ENCODE measurements at regions not wholly inside any gene's neighbourhood (a gene's known extent, or its start where the extent isn't known, plus 50 kb on each side); places are given as distances from the start of the nearest gene placed in this dataset.
"Not testable (repeated sequence)": the region's sequence is repeated elsewhere in the genome, so short reads cannot be mapped to it uniquely, and the experiment has no call there.

- H3K27me3 Mint-ChIP-seq; H3K9me3 Mint-ChIP-seq; H3K36me3 Mint-ChIP-seq (ENCODE audit: low read depth); H3K4me3 Mint-ChIP-seq; H3K27ac Mint-ChIP-seq: not testable (repeated sequence)
- H3K4me1 Mint-ChIP-seq (ENCODE audit: low read depth), result peaks cover 27% of the 10 kb centered on the region
Observed at GRCh38 chr10:5292970-5293369, 71.8 kb upstream of the UCN3 start.

DNA sequence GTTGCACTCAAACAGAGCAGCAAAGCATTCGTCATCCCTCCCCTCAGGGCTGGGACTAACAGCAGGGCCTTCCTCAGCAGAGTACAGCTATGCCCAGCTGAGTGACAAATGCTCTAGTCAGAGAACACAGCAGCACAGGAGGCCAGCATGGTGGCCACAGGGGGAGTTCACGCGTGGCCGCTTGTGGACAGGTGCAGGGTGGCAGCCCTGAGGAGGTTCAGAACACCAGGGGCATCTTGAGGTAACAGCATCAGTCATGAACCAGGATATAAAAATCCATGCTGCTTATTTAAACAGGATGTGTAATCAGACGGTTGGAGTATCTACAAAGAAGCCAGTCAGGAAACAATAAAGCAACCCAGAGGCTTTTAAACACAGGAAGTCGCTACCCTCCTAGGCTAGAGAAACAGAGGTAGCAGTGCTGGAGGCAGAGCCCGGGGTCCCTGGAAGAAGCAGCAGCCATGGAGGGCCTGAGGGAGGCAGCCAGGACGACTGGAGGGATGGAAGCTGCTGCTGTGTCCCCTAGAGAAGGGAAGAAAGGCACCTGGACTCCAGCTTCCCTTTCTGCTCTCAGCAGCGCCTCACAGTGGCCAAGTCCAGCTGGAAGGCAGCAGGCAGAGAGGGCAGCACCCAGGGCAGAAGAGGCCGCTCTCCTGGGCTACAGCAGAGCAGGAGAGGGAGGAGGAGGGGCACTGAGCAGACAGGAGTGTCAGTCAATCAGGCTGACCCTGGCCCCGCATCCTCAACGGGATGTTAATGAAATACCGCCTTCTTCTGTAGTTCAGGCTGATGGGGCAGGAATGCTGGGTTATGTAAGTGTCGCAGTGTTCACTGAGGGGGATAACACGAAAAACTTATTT is 70.8 kb upstream of the UCN3 start:
- no peaks in the 10 kb centered on the region for H3K36me3 Mint-ChIP-seq (ENCODE audit: low read depth)
- H3K27ac Mint-ChIP-seq, result no peak overlapping the region
- no peaks in the 10 kb centered on the region for H3K27me3 Mint-ChIP-seq
- no peak overlapping the region for H3K4me3 Mint-ChIP-seq
- H3K9me3 Mint-ChIP-seq, result no peaks in the 10 kb centered on the region
- H3K4me1 Mint-ChIP-seq (ENCODE audit: low read depth), result peaks cover 30% of the 10 kb centered on the region

- Mint-ChIP-seq H3K9me3 (no peaks in the 10 kb centered on the region), H3K36me3 (ENCODE audit: low read depth) (no peaks in the 10 kb centered on the region), H3K4me1 (ENCODE audit: low read depth) (peaks cover 20% of the 10 kb centered on the region), H3K27ac (peak overlapping the region; percentile 79), H3K4me3 (peak overlapping the region; percentile 18), H3K27me3 (peaks cover 3% of the 10 kb centered on the region)
Observed at GRCh38 chr10:5297466-5297865, 67.3 kb upstream of the UCN3 start.

DNA sequence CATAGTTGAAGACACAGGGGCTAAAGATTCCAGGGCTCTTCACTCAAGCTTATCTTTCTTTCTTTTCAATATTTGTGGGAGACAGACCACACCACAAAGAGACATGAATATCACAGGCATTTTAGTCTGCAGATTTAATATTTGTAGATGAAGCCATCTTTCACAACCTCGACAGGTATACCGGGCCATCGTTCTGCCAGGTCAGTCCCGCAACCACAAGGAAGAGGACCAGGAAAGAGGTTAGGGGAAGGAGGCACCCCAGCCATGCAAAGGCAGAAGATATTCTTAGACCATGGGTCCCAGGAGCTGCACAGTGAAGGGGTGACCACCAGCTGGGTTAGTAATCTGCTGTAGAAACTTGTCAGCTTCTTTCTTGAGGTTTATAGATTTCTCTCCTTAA is 66.8 kb upstream of the UCN3 start:
- Mint-ChIP-seq H3K9me3 (no peaks in the 10 kb centered on the region), H3K27ac (no peak overlapping the region), H3K4me1 (ENCODE audit: low read depth) (peaks cover 18% of the 10 kb centered on the region), H3K27me3 (peaks cover 3% of the 10 kb centered on the region), H3K4me3 (no peak overlapping the region), H3K36me3 (ENCODE audit: low read depth) (no peaks in the 10 kb centered on the region)

- Mint-ChIP-seq H3K4me1 (ENCODE audit: low read depth) (peaks cover 18% of the 10 kb centered on the region), H3K27ac (no peak overlapping the region), H3K27me3 (peaks cover 3% of the 10 kb centered on the region), H3K36me3 (ENCODE audit: low read depth) (no peaks in the 10 kb centered on the region), H3K4me3 (no peak overlapping the region), H3K9me3 (peaks cover 5% of the 10 kb centered on the region)
Observed at GRCh38 chr10:5299950-5300349, 64.8 kb upstream of the UCN3 start.

DNA sequence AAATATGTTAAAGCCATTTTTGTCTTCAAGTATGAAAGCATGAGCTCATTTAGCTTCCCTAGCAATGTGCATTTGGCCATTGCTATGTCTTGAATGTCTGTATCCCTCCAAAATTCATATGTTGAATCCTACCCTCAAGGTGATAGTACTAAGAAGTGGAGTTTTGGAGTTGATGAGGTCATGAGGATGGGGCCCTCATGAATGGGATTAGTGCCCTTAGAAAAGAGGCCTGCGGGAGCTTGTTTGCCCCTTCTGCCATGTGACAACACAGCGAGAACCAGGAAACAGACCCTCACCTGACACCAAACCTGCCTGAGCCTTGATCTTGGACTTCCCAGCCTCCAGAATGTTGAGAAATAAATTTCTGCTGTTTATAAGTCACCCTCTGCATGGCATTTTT is 61.3 kb upstream of the UCN3 start:
- Mint-ChIP-seq H3K36me3 (ENCODE audit: low read depth) (no peaks in the 10 kb centered on the region), H3K4me1 (ENCODE audit: low read depth) (no peaks in the 10 kb centered on the region), H3K27ac (no peak overlapping the region), H3K4me3 (no peak overlapping the region), H3K9me3 (peaks cover 9% of the 10 kb centered on the region), H3K27me3 (peaks cover 13% of the 10 kb centered on the region)

GRCh38 chr10:5305374-5305773 is 59.4 kb upstream of the UCN3 start:
- Mint-ChIP-seq H3K9me3 (peaks cover 9% of the 10 kb centered on the region), H3K27ac (no peak overlapping the region), H3K4me1 (ENCODE audit: low read depth) (no peaks in the 10 kb centered on the region), H3K27me3 (peaks cover 13% of the 10 kb centered on the region), H3K36me3 (ENCODE audit: low read depth) (no peaks in the 10 kb centered on the region), H3K4me3 (no peak overlapping the region)

- H3K4me1 Mint-ChIP-seq (ENCODE audit: low read depth), result no peaks in the 10 kb centered on the region
- no peaks in the 10 kb centered on the region for H3K36me3 Mint-ChIP-seq (ENCODE audit: low read depth)
- no peak overlapping the region for H3K27ac Mint-ChIP-seq
- H3K27me3 Mint-ChIP-seq, result peaks cover 10% of the 10 kb centered on the region
- peaks cover 4% of the 10 kb centered on the region for H3K9me3 Mint-ChIP-seq
- H3K4me3 Mint-ChIP-seq, result no peak overlapping the region
Observed at GRCh38 chr10:5310914-5311313, 53.9 kb upstream of the UCN3 start.

DNA sequence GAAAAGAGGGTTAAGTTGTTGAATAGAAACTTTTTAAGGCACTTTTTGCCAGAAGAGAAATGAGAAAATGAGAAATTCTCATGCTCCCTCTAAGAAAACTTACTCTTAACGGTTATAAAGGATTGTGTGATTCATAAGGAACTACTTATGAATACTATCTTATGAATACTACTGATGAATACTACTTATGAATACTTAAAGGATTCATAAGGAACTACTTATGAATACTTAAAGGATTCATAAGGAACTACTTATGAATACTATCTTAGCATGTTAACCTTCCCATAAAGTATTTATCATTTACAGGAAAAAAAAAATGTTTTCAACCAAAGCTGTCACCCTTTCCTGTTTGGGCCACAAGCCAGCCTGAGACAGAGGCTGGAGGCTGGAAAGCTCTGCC is 53.1 kb upstream of the UCN3 start:
- Mint-ChIP-seq H3K27me3 (peaks cover 6% of the 10 kb centered on the region), H3K9me3 (no peaks in the 10 kb centered on the region), H3K36me3 (ENCODE audit: low read depth) (no peaks in the 10 kb centered on the region), H3K4me3 (no peak overlapping the region), H3K27ac (no peak overlapping the region), H3K4me1 (ENCODE audit: low read depth) (peaks cover 2% of the 10 kb centered on the region)

GRCh38 chr10:5314840-5315239 is 49.9 kb upstream of the UCN3 start:
- Mint-ChIP-seq H3K27ac (no peak overlapping the region), H3K27me3 (no peaks in the 10 kb centered on the region), H3K4me1 (ENCODE audit: low read depth) (peaks cover 31% of the 10 kb centered on the region), H3K9me3 (no peaks in the 10 kb centered on the region), H3K4me3 (no peak overlapping the region), H3K36me3 (ENCODE audit: low read depth) (no peaks in the 10 kb centered on the region)

Data from stimulated activated naive CD8-positive, alpha-beta T cell treated with anti-CD3 and anti-CD28 coated beads, Interleukin-15, Interleukin-2, amounts not matched to agents 100 ng/mL and 50 ng/mL, for 24 hours (primary cell).